ENCODE measurements at regions not wholly inside any gene's neighbourhood (a gene's known extent, or its start where the extent isn't known, plus 50 kb on each side); places are given as distances from the start of the nearest gene placed in this dataset.

GRCh38 chr6:14281811-14282660 is 164.5 kb downstream of the CD83 start:
- H3K79me2 ChIP-seq (ENCODE audit: insufficient read depth, low read depth, low read length) = no peaks in the 10 kb centered on the region
- no peaks in the 10 kb centered on the region; the same call in 1 of the 2 replicates for H3K9me3 ChIP-seq (ENCODE audit: low read length)
- BruUV-seq (replicated peaks) = no TSS peak
- peaks cover 31% of the 10 kb centered on the region for H3K4me1 ChIP-seq (ENCODE audit: insufficient read depth, low read length, poor library complexity, severe bottlenecking)
- H3K9me2 ChIP-seq (ENCODE audit: insufficient read depth, low read length) = no peaks in the 10 kb centered on the region
- POLR2A ChIA-PET = interaction anchor here (0.6 to 1.2 kb wide), 6 partner anchors 9 to 67 kb away, joined by 3 to 4 read pairs (median 4); no protein-coding TSS in a partner anchor
- H3K4me2 ChIP-seq (ENCODE audit: low read length) = no peak overlapping the region
- TF ChIP-seq, protein P1, sequence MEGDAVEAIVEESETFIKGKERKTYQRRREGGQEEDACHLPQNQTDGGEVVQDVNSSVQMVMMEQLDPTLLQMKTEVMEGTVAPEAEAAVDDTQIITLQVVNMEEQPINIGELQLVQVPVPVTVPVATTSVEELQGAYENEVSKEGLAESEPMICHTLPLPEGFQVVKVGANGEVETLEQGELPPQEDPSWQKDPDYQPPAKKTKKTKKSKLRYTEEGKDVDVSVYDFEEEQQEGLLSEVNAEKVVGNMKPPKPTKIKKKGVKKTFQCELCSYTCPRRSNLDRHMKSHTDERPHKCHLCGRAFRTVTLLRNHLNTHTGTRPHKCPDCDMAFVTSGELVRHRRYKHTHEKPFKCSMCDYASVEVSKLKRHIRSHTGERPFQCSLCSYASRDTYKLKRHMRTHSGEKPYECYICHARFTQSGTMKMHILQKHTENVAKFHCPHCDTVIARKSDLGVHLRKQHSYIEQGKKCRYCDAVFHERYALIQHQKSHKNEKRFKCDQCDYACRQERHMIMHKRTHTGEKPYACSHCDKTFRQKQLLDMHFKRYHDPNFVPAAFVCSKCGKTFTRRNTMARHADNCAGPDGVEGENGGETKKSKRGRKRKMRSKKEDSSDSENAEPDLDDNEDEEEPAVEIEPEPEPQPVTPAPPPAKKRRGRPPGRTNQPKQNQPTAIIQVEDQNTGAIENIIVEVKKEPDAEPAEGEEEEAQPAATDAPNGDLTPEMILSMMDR (conservative IDR thresholded peaks at IDR 0.05; ENCODE audit: low read length) = no peak
- no peak for TF ChIP-seq EZH2phosphoT487 (IDR thresholded peaks at IDR 0.05; ENCODE audit: borderline replicate concordance, low read depth, low read length)
- DNase-seq (ENCODE audit: low spot score) = no peak
- H4K20me1 ChIP-seq (ENCODE audit: insufficient read depth, low read length) = no peaks in the 10 kb centered on the region
- intact Hi-C loops (cut with micrococcal nuclease; ENCODE audit: unreplicated experiment) = no loop called here
- no peak overlapping the region for H3K27ac ChIP-seq (ENCODE audit: low read depth, low read length, poor library complexity, severe bottlenecking)
- H3K36me3 ChIP-seq (ENCODE audit: insufficient read depth, low read length) = no peaks in the 10 kb centered on the region
- CTCF ChIA-PET (ENCODE audit: unreplicated experiment) = no interaction called here
- H2AFZ ChIP-seq (ENCODE audit: low read length) = no peak overlapping the region
- H3K4me3 ChIP-seq (ENCODE audit: low read depth, low read length, poor library complexity, severe bottlenecking) = no peak overlapping the region

DNA sequence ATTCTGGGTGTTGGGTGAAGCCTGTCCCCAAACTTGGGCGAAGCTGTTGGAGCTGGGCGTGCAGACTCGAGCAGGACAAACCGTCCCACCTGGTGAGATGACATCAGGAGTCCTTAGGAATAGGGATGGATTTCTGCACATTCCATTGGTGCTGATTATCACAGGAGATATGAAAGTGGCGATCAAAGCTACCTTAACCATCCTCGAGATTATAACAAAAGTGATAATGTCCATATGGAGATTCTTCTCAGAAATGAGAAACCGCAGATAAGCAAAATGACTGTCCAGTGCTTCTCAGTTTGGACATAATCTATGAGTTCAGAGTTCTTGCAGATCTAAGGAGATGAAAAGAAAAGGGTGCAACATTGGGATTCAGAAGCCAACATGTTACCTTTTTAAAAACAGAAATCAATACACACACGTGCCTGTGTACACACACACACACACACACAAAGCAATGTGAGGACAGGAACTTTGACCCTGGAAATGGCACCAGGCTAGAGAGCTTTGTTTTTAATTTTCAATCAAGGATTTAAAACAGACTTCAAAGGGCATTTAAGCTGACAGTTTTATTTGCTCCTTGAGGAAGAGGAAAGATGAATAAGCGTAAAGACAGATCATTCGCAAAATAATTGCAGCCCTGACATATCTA is 165.4 kb downstream of the CD83 start:
- Histone ChIP-seq H4K20me1 (ENCODE audit: insufficient read depth, low read length) (no peaks in the 10 kb centered on the region), H3K36me3 (ENCODE audit: insufficient read depth, low read length) (no peaks in the 10 kb centered on the region), H3K9me3 (ENCODE audit: low read length) (no peaks in the 10 kb centered on the region; the same call in 1 of the 2 replicates), H3K9me2 (ENCODE audit: insufficient read depth, low read length) (no peaks in the 10 kb centered on the region), H2AFZ (ENCODE audit: low read length) (no peak overlapping the region), H3K4me3 (ENCODE audit: low read depth, low read length, poor library complexity, severe bottlenecking) (no peak overlapping the region), H3K27ac (ENCODE audit: low read depth, low read length, poor library complexity, severe bottlenecking) (no peak overlapping the region), H3K79me2 (ENCODE audit: insufficient read depth, low read depth, low read length) (no peaks in the 10 kb centered on the region), H3K4me1 (ENCODE audit: insufficient read depth, low read length, poor library complexity, severe bottlenecking) (peaks cover 21% of the 10 kb centered on the region), H3K4me2 (ENCODE audit: low read length) (no peak overlapping the region)
- CTCF ChIA-PET (ENCODE audit: unreplicated experiment) = no interaction called here
- POLR2A ChIA-PET = interaction anchor here (0.6 to 0.9 kb wide), 2 partner anchors 50 to 66 kb away, joined by 4 read pairs; no protein-coding TSS in a partner anchor
- no peak for DNase-seq (ENCODE audit: low spot score)
- TF ChIP-seq EZH2phosphoT487 (IDR thresholded peaks at IDR 0.05; ENCODE audit: borderline replicate concordance, low read depth, low read length) = no peak
- TF ChIP-seq, protein P1 (conservative IDR thresholded peaks at IDR 0.05; ENCODE audit: low read length) = no peak
- intact Hi-C loops (cut with micrococcal nuclease; ENCODE audit: unreplicated experiment) = no loop called here
- no TSS peak for BruUV-seq (replicated peaks)
